OCI-LY7 (cell line): ENCODE measurements at regions not wholly inside any gene's neighbourhood (a gene's known extent, or its start where the extent isn't known, plus 50 kb on each side); places are given as distances from the start of the nearest gene placed in this dataset.

Experiments
- BruUV-seq: library from RNA; stranded (reverse); fragments of 400-500 nt; replicated peaks from 2 replicates; lab custom pipeline; 2021; lab: Mats Ljungman, UMichigan
- CTCF ChIA-PET: fragments of 300-600 bp; sonication (Branson Sonifier 250); formaldehyde crosslinking; loops from one replicate; lab custom pipeline; 2022; ENCODE audit warnings: antibody characterized with exemption; ENCODE audit not compliant: unreplicated experiment; lab: Charles Lee
- POLR2A ChIA-PET: fragments of 300-600 bp; sonication (Branson Sonifier 250); formaldehyde crosslinking; loops from one replicate; lab custom pipeline; 2022; ENCODE audit warnings: antibody characterized with exemption; lab: Charles Lee
- DNase-seq: peaks from one replicate; pipeline ENCODE4 v3.0.0-alpha.2; 2015; ENCODE audit warnings: low spot score
- H2AFZ ChIP-seq: fragments of 200-600 bp; sonication (generic), shearing (Covaris generic); 2 replicates; pipeline ENCODE4 v1.6.1; 2014; ENCODE audit warnings: mild to moderate bottlenecking, antibody characterized with exemption, low read length, moderate library complexity
- H3K27ac ChIP-seq: fragments of 200-600 bp; sonication (generic); 2 replicates; pipeline ENCODE4 v1.5.1; 2014; ENCODE audit warnings: mixed run types, low read depth, mild to moderate bottlenecking, moderate library complexity, low read length, inconsistent platforms; ENCODE audit not compliant: poor library complexity, severe bottlenecking
- H3K36me3 ChIP-seq: fragments of 200-600 bp; sonication (generic); 2 replicates; pipeline ENCODE4 v1.6.1; 2014; ENCODE audit warnings: mild to moderate bottlenecking, antibody characterized with exemption, low read length, moderate library complexity, mixed read lengths; ENCODE audit not compliant: insufficient read depth
- H3K4me1 ChIP-seq: fragments of 200-600 bp; sonication (generic); 2 replicates; pipeline ENCODE4 v1.5.1; 2014; ENCODE audit warnings: mild to moderate bottlenecking, low read length; ENCODE audit not compliant: insufficient read depth, poor library complexity, severe bottlenecking
- H3K4me2 ChIP-seq: fragments of 200-600 bp; sonication (generic); 2 replicates; pipeline ENCODE4 v1.6.1; 2014; ENCODE audit warnings: mild to moderate bottlenecking, low read length
- H3K4me3 ChIP-seq: fragments of 200-600 bp; sonication (generic); 2 replicates; pipeline ENCODE4 v1.5.1; 2014; ENCODE audit warnings: mild to moderate bottlenecking, low read depth, low read length; ENCODE audit not compliant: poor library complexity, severe bottlenecking
- H3K79me2 ChIP-seq: fragments of 200-600 bp; sonication (generic); 2 replicates; pipeline ENCODE4 v1.6.1; 2016; ENCODE audit warnings: low read depth, mild to moderate bottlenecking, low read length, moderate library complexity, mixed read lengths; ENCODE audit not compliant: insufficient read depth
- H3K9me2 ChIP-seq: fragments of 200-600 bp; sonication (generic); 2 replicates; pipeline ENCODE4 v1.6.1; 2016; ENCODE audit warnings: mild to moderate bottlenecking, low read length, mixed read lengths; ENCODE audit not compliant: insufficient read depth
- H3K9me3 ChIP-seq: fragments of 200-600 bp; sonication (generic); 2 replicates; pipeline ENCODE4 v1.6.1; 2014; ENCODE audit warnings: mild to moderate bottlenecking, mixed run types, low read length, mixed read lengths
- H4K20me1 ChIP-seq: fragments of 200-600 bp; sonication (generic); 2 replicates; pipeline ENCODE4 v1.6.1; 2014; ENCODE audit warnings: mild to moderate bottlenecking, antibody characterized with exemption, low read length, moderate library complexity, mixed read lengths; ENCODE audit not compliant: insufficient read depth
- EZH2phosphoT487 ChIP-seq: fragments of 200-600 bp; sonication (generic); IDR thresholded peaks from 2 replicates; pipeline ENCODE4 v1.6.1; 2018; ENCODE audit warnings: low read depth, borderline replicate concordance, mild to moderate bottlenecking, mixed run types, antibody characterized with exemption, low read length, moderate library complexity, mixed read lengths
- intact Hi-C: fragments of 100-400 bp; cut with micrococcal nuclease; formaldehyde crosslinking; loops from one replicate; pipeline ENCODE4 v1.10.0; 2022; ENCODE audit not compliant: unreplicated experiment
- TF ChIP-seq, protein P1 (sequence below): fragments of 200-600 bp; sonication (generic); conservative IDR thresholded peaks from 2 replicates; pipeline ENCODE4 v1.5.1; 2014; ENCODE audit warnings: mild to moderate bottlenecking, antibody characterized with exemption, low read length, moderate library complexity, mixed read lengths

DNA sequence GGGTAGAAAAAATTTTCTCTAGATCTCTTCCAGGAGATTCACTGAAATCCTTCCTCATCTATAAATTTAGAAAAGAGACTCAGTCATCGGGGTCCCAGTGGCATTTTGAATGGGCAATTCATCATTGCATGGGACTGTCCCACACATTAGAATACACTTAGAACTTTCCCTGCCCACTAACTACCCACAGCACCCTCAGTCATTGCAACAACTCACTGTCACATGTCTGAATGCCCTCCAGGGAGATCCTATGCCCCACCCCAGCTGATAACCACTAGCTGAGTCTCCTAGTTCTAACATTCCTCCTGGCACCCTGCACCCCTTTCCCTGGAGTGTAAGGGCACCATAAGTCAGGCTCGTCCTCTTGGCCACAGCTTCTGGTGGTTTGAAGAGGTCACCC lies 89.6 kb downstream of the INSIG2 start:
- no TSS peak for BruUV-seq
- Histone ChIP-seq H3K27ac (no peak overlapping the region), H3K4me2 (no peak overlapping the region), H3K9me3 (no peaks in the 10 kb centered on the region), H2AFZ (no peak overlapping the region), H3K4me1 (no peaks in the 10 kb centered on the region), H3K9me2 (no peaks in the 10 kb centered on the region), H3K79me2 (no peaks in the 10 kb centered on the region), H3K36me3 (no peaks in the 10 kb centered on the region), H3K4me3 (no peak overlapping the region), H4K20me1 (no peaks in the 10 kb centered on the region)
- no peak for DNase-seq
- ChIA-PET CTCF (no interaction called here), POLR2A (interaction anchor here (0.5 kb wide), 1 partner anchor 34 kb away, joined by 4 read pairs; no protein-coding TSS in a partner anchor)
- intact Hi-C loops: no loop called here
- TF ChIP-seq, protein P1, sequence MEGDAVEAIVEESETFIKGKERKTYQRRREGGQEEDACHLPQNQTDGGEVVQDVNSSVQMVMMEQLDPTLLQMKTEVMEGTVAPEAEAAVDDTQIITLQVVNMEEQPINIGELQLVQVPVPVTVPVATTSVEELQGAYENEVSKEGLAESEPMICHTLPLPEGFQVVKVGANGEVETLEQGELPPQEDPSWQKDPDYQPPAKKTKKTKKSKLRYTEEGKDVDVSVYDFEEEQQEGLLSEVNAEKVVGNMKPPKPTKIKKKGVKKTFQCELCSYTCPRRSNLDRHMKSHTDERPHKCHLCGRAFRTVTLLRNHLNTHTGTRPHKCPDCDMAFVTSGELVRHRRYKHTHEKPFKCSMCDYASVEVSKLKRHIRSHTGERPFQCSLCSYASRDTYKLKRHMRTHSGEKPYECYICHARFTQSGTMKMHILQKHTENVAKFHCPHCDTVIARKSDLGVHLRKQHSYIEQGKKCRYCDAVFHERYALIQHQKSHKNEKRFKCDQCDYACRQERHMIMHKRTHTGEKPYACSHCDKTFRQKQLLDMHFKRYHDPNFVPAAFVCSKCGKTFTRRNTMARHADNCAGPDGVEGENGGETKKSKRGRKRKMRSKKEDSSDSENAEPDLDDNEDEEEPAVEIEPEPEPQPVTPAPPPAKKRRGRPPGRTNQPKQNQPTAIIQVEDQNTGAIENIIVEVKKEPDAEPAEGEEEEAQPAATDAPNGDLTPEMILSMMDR: no peak
- no peak for TF ChIP-seq EZH2phosphoT487

DNA sequence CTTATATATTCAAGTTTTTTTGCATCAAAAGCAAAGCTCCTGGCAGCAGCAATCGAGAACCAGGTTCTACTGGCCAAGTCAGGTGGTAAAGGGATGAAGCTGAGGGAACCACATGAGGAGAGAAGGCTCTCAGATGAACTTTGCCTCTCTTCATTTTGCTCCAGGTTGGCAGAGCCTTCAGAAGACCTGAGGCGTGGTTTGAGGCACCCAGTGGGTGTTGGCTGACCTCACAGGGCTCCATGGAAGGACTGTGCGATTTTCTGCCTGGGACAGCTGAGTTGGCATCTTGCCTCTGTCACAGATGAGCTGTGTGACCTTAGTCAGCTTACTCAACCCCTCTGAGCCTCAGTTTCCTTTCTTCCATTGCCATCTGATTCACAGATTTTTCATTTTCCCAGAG lies 89.0 kb downstream of the INSIG2 start:
- no peak for TF ChIP-seq EZH2phosphoT487
- TF ChIP-seq, protein P1: no peak
- Histone ChIP-seq H3K4me1 (no peaks in the 10 kb centered on the region), H3K79me2 (no peaks in the 10 kb centered on the region), H3K4me2 (no peak overlapping the region), H2AFZ (no peak overlapping the region), H3K27ac (no peak overlapping the region), H3K9me2 (no peaks in the 10 kb centered on the region), H4K20me1 (no peaks in the 10 kb centered on the region), H3K9me3 (no peaks in the 10 kb centered on the region), H3K36me3 (no peaks in the 10 kb centered on the region), H3K4me3 (no peak overlapping the region)
- CTCF ChIA-PET: no interaction called here
- intact Hi-C loops: no loop called here
- no peak for DNase-seq
- POLR2A ChIA-PET: no interaction called here
- BruUV-seq: no TSS peak

DNA sequence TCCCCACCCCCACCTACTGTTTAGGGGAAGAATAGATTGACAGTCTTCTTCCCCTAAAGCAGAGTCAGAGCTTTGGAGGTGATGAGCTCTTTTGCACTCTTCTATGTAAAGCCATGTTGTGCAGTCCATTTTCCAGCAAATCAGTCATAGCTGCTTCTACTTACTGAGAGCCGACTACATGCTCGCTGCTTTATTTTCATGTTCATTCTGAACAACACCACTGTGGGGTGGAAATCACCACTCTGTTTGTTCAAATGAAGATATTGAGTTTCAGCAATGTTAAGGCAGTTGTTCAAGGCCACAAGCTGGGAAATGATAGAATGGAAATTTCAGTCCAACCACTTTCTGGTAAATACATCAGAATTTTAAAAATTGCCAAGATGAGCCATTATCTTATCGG lies 88.3 kb downstream of the INSIG2 start:
- H2AFZ ChIP-seq: no peak overlapping the region
- H3K4me1 ChIP-seq: no peaks in the 10 kb centered on the region
- no peak for TF ChIP-seq EZH2phosphoT487
- TF ChIP-seq, protein P1: no peak
- ChIA-PET CTCF (interaction anchor here (0.6 kb wide), 1 partner anchor 615 kb away, joined by 4 read pairs; no protein-coding TSS in a partner anchor), POLR2A (no interaction called here)
- no TSS peak for BruUV-seq
- H3K9me2 ChIP-seq: no peaks in the 10 kb centered on the region
- no peak for DNase-seq
- intact Hi-C loops: no loop called here
- no peak overlapping the region for H3K27ac ChIP-seq
- no peak overlapping the region for H3K4me3 ChIP-seq
- H3K9me3 ChIP-seq: no peaks in the 10 kb centered on the region
- H3K79me2 ChIP-seq: no peaks in the 10 kb centered on the region
- H3K4me2 ChIP-seq: no peak overlapping the region
- H3K36me3 ChIP-seq: no peaks in the 10 kb centered on the region
- H4K20me1 ChIP-seq: no peaks in the 10 kb centered on the region
